ENCODE measurements at regions not wholly inside any gene's neighbourhood (a gene's known extent, or its start where the extent isn't known, plus 50 kb on each side); places are given as distances from the start of the nearest gene placed in this dataset.
"Not testable (repeated sequence)": the region's sequence is repeated elsewhere in the genome, so short reads cannot be mapped to it uniquely, and the experiment has no call there.

GRCh38 chr2:210928714-210929113 lies 372.3 kb downstream of the CPS1 start:
- no peak overlapping the region for H3K27ac Mint-ChIP-seq
- H2AFZ ChIP-seq (replicated peaks): peak overlapping the region; percentile 71

GRCh38 chr2:210938228-210938627 lies 381.8 kb downstream of the CPS1 start:
- Mint-ChIP-seq H3K27me3 (ENCODE audit: insufficient read depth, low read depth) (no peaks in the 10 kb centered on the region), H3K27ac (no peak overlapping the region), H3K36me3 (no peaks in the 10 kb centered on the region), H3K4me3 (no peak overlapping the region), H3K9me3 (peaks cover 7% of the 10 kb centered on the region), H3K4me1 (no peaks in the 10 kb centered on the region)
- H3K9me3 ChIP-seq (ENCODE audit: low read depth): no peaks in the 10 kb centered on the region
- no peak overlapping the region for H3K4me2 ChIP-seq
- no peak for DNase-seq (ENCODE audit: low spot score)
- no peaks in the 10 kb centered on the region for H3K36me3 ChIP-seq
- H3K4me3 ChIP-seq: no peak overlapping the region
- no peaks in the 10 kb centered on the region for H3K27me3 ChIP-seq
- no peaks in the 10 kb centered on the region for H4K20me1 ChIP-seq (ENCODE audit: low read depth)
- no peak overlapping the region for H3K9ac ChIP-seq
- H2AFZ ChIP-seq (replicated peaks): peak overlapping the region; percentile 29
- no peaks in the 10 kb centered on the region for H3F3A ChIP-seq (ENCODE audit: low read depth)
- H3K4me1 ChIP-seq: no peaks in the 10 kb centered on the region
- no peak overlapping the region for H3K27ac ChIP-seq
- TF ChIP-seq CTCF (IDR thresholded peaks at IDR 0.05) (no peak), EZH2 (IDR thresholded peaks at IDR 0.05) (no peak), EZH2phosphoT487 (IDR thresholded peaks at IDR 0.05) (no peak)
- H3K79me2 ChIP-seq (ENCODE audit: low read depth): no peaks in the 10 kb centered on the region

More at GRCh38 chr2:210928714-210929113, 372.3 kb downstream of the CPS1 start:
- H4K20me1 ChIP-seq (ENCODE audit: low read depth): no peaks in the 10 kb centered on the region
- no peaks in the 10 kb centered on the region for H3K36me3 ChIP-seq
- Mint-ChIP-seq H3K27me3 (ENCODE audit: insufficient read depth, low read depth) (peaks cover 3% of the 10 kb centered on the region), H3K4me3 (no peak overlapping the region), H3K9me3 (no peaks in the 10 kb centered on the region), H3K4me1 (no peaks in the 10 kb centered on the region), H3K36me3 (no peaks in the 10 kb centered on the region)
- H3K27ac ChIP-seq: no peak overlapping the region
- H3K9ac ChIP-seq: no peak overlapping the region
- TF ChIP-seq EZH2phosphoT487 (IDR thresholded peaks at IDR 0.05): no peak
- TF ChIP-seq EZH2 (IDR thresholded peaks at IDR 0.05): no peak
- TF ChIP-seq CTCF (IDR thresholded peaks at IDR 0.05): no peak
- H3K4me1 ChIP-seq: no peaks in the 10 kb centered on the region
- H3F3A ChIP-seq (ENCODE audit: low read depth): no peaks in the 10 kb centered on the region
- H3K79me2 ChIP-seq (ENCODE audit: low read depth): no peaks in the 10 kb centered on the region
- H3K4me2 ChIP-seq: no peak overlapping the region
- no peaks in the 10 kb centered on the region for H3K9me3 ChIP-seq (ENCODE audit: low read depth)
- DNase-seq (ENCODE audit: low spot score): no peak
- H3K27me3 ChIP-seq: no peaks in the 10 kb centered on the region
- H3K4me3 ChIP-seq: no peak overlapping the region

GRCh38 chr2:210946395-210946794 lies 390.0 kb downstream of the CPS1 start:
- peaks cover 2% of the 10 kb centered on the region for H3K27me3 Mint-ChIP-seq (ENCODE audit: insufficient read depth, low read depth)
- H3K27ac ChIP-seq: no peak overlapping the region
- H3K79me2 ChIP-seq (ENCODE audit: low read depth): no peaks in the 10 kb centered on the region
- H3K9ac ChIP-seq: no peak overlapping the region
- no peaks in the 10 kb centered on the region for H3K36me3 ChIP-seq
- H3K36me3 Mint-ChIP-seq: no peaks in the 10 kb centered on the region
- H3K9me3 ChIP-seq (ENCODE audit: low read depth): no peaks in the 10 kb centered on the region
- no peak overlapping the region for H2AFZ ChIP-seq (replicated peaks)
- no peak overlapping the region for H3K4me3 Mint-ChIP-seq
- no peak for DNase-seq (ENCODE audit: low spot score)
- TF ChIP-seq EZH2 (IDR thresholded peaks at IDR 0.05) (no peak), CTCF (IDR thresholded peaks at IDR 0.05) (no peak)
- H3K4me1 ChIP-seq: no peaks in the 10 kb centered on the region
- H3F3A ChIP-seq (ENCODE audit: low read depth): no peaks in the 10 kb centered on the region
- H3K4me3 ChIP-seq: no peak overlapping the region
- H3K27ac Mint-ChIP-seq: no peak overlapping the region
- no peaks in the 10 kb centered on the region for H4K20me1 ChIP-seq (ENCODE audit: low read depth)
- H3K27me3 ChIP-seq: no peaks in the 10 kb centered on the region
- peaks cover 7% of the 10 kb centered on the region for H3K4me1 Mint-ChIP-seq
- H3K9me3 Mint-ChIP-seq: no peaks in the 10 kb centered on the region
- no peak overlapping the region for H3K4me2 ChIP-seq

GRCh38 chr2:210950434-210951060 lies 394.1 kb downstream of the CPS1 start:
- H3K27me3 ChIP-seq; H3K27me3 Mint-ChIP-seq (ENCODE audit: insufficient read depth, low read depth); H3K4me3 Mint-ChIP-seq: not testable (repeated sequence)

More at GRCh38 chr2:210950434-210951060, 394.1 kb downstream of the CPS1 start:
- not testable (repeated sequence) for H3K9me3 Mint-ChIP-seq; H3K4me2 ChIP-seq; H3K4me3 ChIP-seq; H3K9ac ChIP-seq; H3K36me3 ChIP-seq; H2AFZ ChIP-seq (replicated peaks); H3K27ac Mint-ChIP-seq; H3K4me1 ChIP-seq; H3K36me3 Mint-ChIP-seq; DNase-seq (ENCODE audit: low spot score); H4K20me1 ChIP-seq (ENCODE audit: low read depth); H3K79me2 ChIP-seq (ENCODE audit: low read depth); H3F3A ChIP-seq (ENCODE audit: low read depth); H3K4me1 Mint-ChIP-seq; H3K9me3 ChIP-seq (ENCODE audit: low read depth); H3K27ac ChIP-seq
